Left lung (tissue), 4 donors: ENCODE measurements at regions not wholly inside any gene's neighbourhood (a gene's known extent, or its start where the extent isn't known, plus 50 kb on each side); places are given as distances from the start of the nearest gene placed in this dataset.
"Not testable (repeated sequence)": the region's sequence is repeated elsewhere in the genome, so short reads cannot be mapped to it uniquely, and the experiment has no call there.

ENCODE experiments used
- ATAC-seq: fragments of 200-7000 bp; cut with Tn5 transposase; one replicate; pipeline ENCODE4 v1.9.1; 2020; ENCODE audit warnings: moderate library complexity
- DNase-seq, 4 donors: peaks; one replicate each; pipeline ENCODE4 v3.0.0-alpha.2; 2013 to 2020
- H3K27ac ChIP-seq, 2 donors: fragments of 200-600 bp; sonication (generic) in 1 of 2; one replicate each; pipeline versions ENCODE4 v1.5.0 to v1.8.0; 2020 to 2021
- H3K27me3 ChIP-seq, 2 donors: fragments of 200-600 bp; sonication (generic) in 1 of 2; one replicate each; pipeline versions ENCODE4 v1.5.0 to v1.8.0; 2020 to 2021
- H3K36me3 ChIP-seq, 2 donors: fragments of 200-600 bp; sonication (generic) in 1 of 2; one replicate each; pipeline versions ENCODE4 v1.5.0 to v1.8.0; 2020 to 2021
- H3K4me1 ChIP-seq, 2 donors: fragments of 200-600 bp; one replicate each; pipeline ENCODE4 v1.8.0; 2021
- H3K4me3 ChIP-seq, 2 donors: fragments of 200-600 bp; sonication (generic) in 1 of 2; one replicate each; pipeline versions ENCODE4 v1.5.0 to v1.8.0; 2020 to 2021; ENCODE audit warnings: mild to moderate bottlenecking in 1 of 2
- H3K9me3 ChIP-seq, 2 donors: fragments of 200-600 bp; sonication (generic) in 1 of 2; one replicate each; pipeline versions ENCODE4 v1.5.0 to v1.8.0; 2020 to 2021
- CTCF ChIP-seq, 2 donors: fragments of 200-600 bp; sonication (generic) in 1 of 2; IDR thresholded peaks; one replicate each; pipeline versions ENCODE4 v1.5.0 to v1.8.0; 2021; ENCODE audit warnings: antibody characterized with exemption in 2 of 2
- intact Hi-C, 2 donors: fragments of 100-400 bp; cut with DNase I; formaldehyde crosslinking; loops; one replicate each; pipeline versions ENCODE4 v1.11.2 to v1.14.2; 2022
- donor health status: DM: no; HTN: yes; CAD: no.
- donor health status: DM: no; HTN: no; CAD: no.

- DNase-seq = peak in 1 of 4 donors; percentile 45
- H3K4me1 ChIP-seq, H3K4me3 ChIP-seq, H3K36me3 ChIP-seq, intact Hi-C loops, H3K27ac ChIP-seq, H3K9me3 ChIP-seq: not testable (repeated sequence)
- ATAC-seq = peak; percentile 38
- TF ChIP-seq CTCF (IDR thresholded peaks at IDR 0.05) = peak; percentile 43 to 60
- peaks cover 0 to 29% of the 10 kb centered on the region in 2 donors for H3K27me3 ChIP-seq
Observed at GRCh38 chr2:132349092-132349687, 67.4 kb upstream of the GPR39 start.

- intact Hi-C loops, H3K27ac ChIP-seq: not testable (repeated sequence)
Observed at GRCh38 chr2:132351668-132352067, 64.9 kb upstream of the GPR39 start.

GRCh38 chr2:132352481-132353001 lies 64.1 kb upstream of the GPR39 start:
- ATAC-seq (peak; percentile 99), DNase-seq (peak in 3 of 4 donors; percentile 52 to 89 (median 68))
- H3K9me3 ChIP-seq, H3K36me3 ChIP-seq, intact Hi-C loops, H3K4me1 ChIP-seq, H3K27ac ChIP-seq: not testable (repeated sequence)
- H3K27me3 ChIP-seq = peaks cover 0 to 32% of the 10 kb centered on the region in 2 donors
- H3K4me3 ChIP-seq = peak overlapping the region; percentile 21 to 38

More at GRCh38 chr2:132351668-132352067, 64.9 kb upstream of the GPR39 start:
- H3K4me1 ChIP-seq, ATAC-seq, DNase-seq, H3K9me3 ChIP-seq, H3K4me3 ChIP-seq, H3K36me3 ChIP-seq: not testable (repeated sequence)
- peaks cover 0 to 32% of the 10 kb centered on the region in 2 donors for H3K27me3 ChIP-seq

GRCh38 chr2:132353380-132353779 lies 63.2 kb upstream of the GPR39 start:
- H3K27ac ChIP-seq, H3K4me1 ChIP-seq, intact Hi-C loops, H3K9me3 ChIP-seq, H3K36me3 ChIP-seq: not testable (repeated sequence)
- peaks cover 0 to 32% of the 10 kb centered on the region in 2 donors for H3K27me3 ChIP-seq
- DNase-seq = peak in 2 of 4 donors; percentile 10 to 83
- peak overlapping the region; percentile 33 to 38 for H3K4me3 ChIP-seq
- peak; percentile 46 for ATAC-seq

GRCh38 chr2:132360964-132361363 lies 55.6 kb upstream of the GPR39 start:
- H3K4me3 ChIP-seq, H3K27ac ChIP-seq, intact Hi-C loops, H3K27me3 ChIP-seq, H3K36me3 ChIP-seq, H3K4me1 ChIP-seq, ATAC-seq: not testable (repeated sequence)
- DNase-seq = peak in 1 of 4 donors; percentile 87
- peaks cover 0 to 19% of the 10 kb centered on the region in 2 donors for H3K9me3 ChIP-seq

GRCh38 chr2:132361498-132361897 lies 55.1 kb upstream of the GPR39 start:
- H3K9me3 ChIP-seq = peaks cover 0 to 19% of the 10 kb centered on the region in 2 donors
- ATAC-seq, H3K27ac ChIP-seq, H3K27me3 ChIP-seq, H3K4me1 ChIP-seq, intact Hi-C loops, H3K36me3 ChIP-seq, H3K4me3 ChIP-seq: not testable (repeated sequence)
- peak in 1 of 4 donors; percentile 76 for DNase-seq

GRCh38 chr2:132363352-132363751 lies 53.3 kb upstream of the GPR39 start:
- H3K36me3 ChIP-seq, DNase-seq, H3K4me1 ChIP-seq, ATAC-seq, H3K27me3 ChIP-seq, H3K27ac ChIP-seq, H3K4me3 ChIP-seq, intact Hi-C loops: not testable (repeated sequence)
- H3K9me3 ChIP-seq = peaks cover 0 to 19% of the 10 kb centered on the region in 2 donors

- H3K9me3 ChIP-seq = peaks cover 0 to 14% of the 10 kb centered on the region in 2 donors
- H3K4me3 ChIP-seq, H3K27me3 ChIP-seq, H3K36me3 ChIP-seq, DNase-seq, intact Hi-C loops, H3K4me1 ChIP-seq, ATAC-seq, H3K27ac ChIP-seq: not testable (repeated sequence)
Observed at GRCh38 chr2:132365963-132366362, 50.6 kb upstream of the GPR39 start.
